Activated CD8-positive, alpha-beta memory T cell treated with anti-CD3 and anti-CD28 coated beads, Interleukin-2, amount 10 ng/mL, durations not matched to agents 7 days and 5 days (primary cell): ENCODE measurements at regions not wholly inside any gene's neighbourhood (a gene's known extent, or its start where the extent isn't known, plus 50 kb on each side); places are given as distances from the start of the nearest gene placed in this dataset.
"Not testable (repeated sequence)": the region's sequence is repeated elsewhere in the genome, so short reads cannot be mapped to it uniquely, and the experiment has no call there.

Experiments
- ATAC-seq: fragments of 150-1000 bp; cut with Tn5 transposase; one replicate; pipeline ENCODE4 v1.10.0; 2021; ENCODE audit warnings: moderate library complexity
- CTCF ChIA-PET: fragments of 350-600 bp; sonication (Branson Sonifier 250); formaldehyde crosslinking; loops from one replicate; lab custom pipeline; 2021; ENCODE audit warnings: antibody characterized with exemption; lab: Charles Lee
- DNase-seq: peaks from one replicate; pipeline ENCODE4 v3.0.0-alpha.2; 2020
- H3K27ac Mint-ChIP-seq: one replicate; pipeline ENCODE4 v1.8.0; 2021; ENCODE audit warnings: mild to moderate bottlenecking, mixed read lengths
- H3K27me3 Mint-ChIP-seq: one replicate; pipeline ENCODE4 v1.8.0; 2021; ENCODE audit warnings: mixed read lengths
- H3K36me3 Mint-ChIP-seq: one replicate; pipeline ENCODE4 v1.8.0; 2021; ENCODE audit warnings: mild to moderate bottlenecking, mixed read lengths
- H3K4me1 Mint-ChIP-seq: one replicate; pipeline ENCODE4 v1.8.0; 2021; ENCODE audit warnings: mixed read lengths
- H3K4me3 Mint-ChIP-seq: one replicate; pipeline ENCODE4 v1.8.0; 2021; ENCODE audit warnings: mild to moderate bottlenecking, moderate library complexity, mixed read lengths
- H3K9me3 Mint-ChIP-seq: one replicate; pipeline ENCODE4 v1.8.0; 2022; ENCODE audit warnings: low read depth, mixed read lengths

GRCh38 chr4:94039226-94039625 is 168.4 kb upstream of the SMARCAD1 start:
- DNase-seq (no peak), ATAC-seq (no peak)
- CTCF ChIA-PET, result no interaction called here
- Mint-ChIP-seq H3K9me3 (no peaks in the 10 kb centered on the region), H3K4me1 (no peaks in the 10 kb centered on the region), H3K36me3 (no peaks in the 10 kb centered on the region), H3K4me3 (no peak overlapping the region), H3K27ac (no peak overlapping the region), H3K27me3 (no peaks in the 10 kb centered on the region)

GRCh38 chr4:94044471-94044870 is 163.2 kb upstream of the SMARCAD1 start:
- H3K4me1 Mint-ChIP-seq, ATAC-seq, DNase-seq, H3K9me3 Mint-ChIP-seq, H3K4me3 Mint-ChIP-seq, CTCF ChIA-PET, H3K36me3 Mint-ChIP-seq, H3K27ac Mint-ChIP-seq, H3K27me3 Mint-ChIP-seq: not testable (repeated sequence)

GRCh38 chr4:94063084-94063483 is 144.6 kb upstream of the SMARCAD1 start:
- CTCF ChIA-PET, result no interaction called here
- DNase-seq, result no peak
- Mint-ChIP-seq H3K27me3 (no peaks in the 10 kb centered on the region), H3K36me3 (no peaks in the 10 kb centered on the region), H3K4me1 (no peaks in the 10 kb centered on the region), H3K4me3 (no peak overlapping the region), H3K27ac (no peak overlapping the region), H3K9me3 (no peaks in the 10 kb centered on the region)
- no peak for ATAC-seq

GRCh38 chr4:94068753-94069719 is 138.6 kb upstream of the SMARCAD1 start:
- Mint-ChIP-seq H3K27me3 (no peaks in the 10 kb centered on the region), H3K9me3 (no peaks in the 10 kb centered on the region), H3K27ac (no peak overlapping the region), H3K36me3 (no peaks in the 10 kb centered on the region), H3K4me1 (no peaks in the 10 kb centered on the region), H3K4me3 (no peak overlapping the region)
- CTCF ChIA-PET, result no interaction called here
- DNase-seq (no peak), ATAC-seq (no peak)

- no peak overlapping the region for H3K4me3 Mint-ChIP-seq
- no peaks in the 10 kb centered on the region for H3K36me3 Mint-ChIP-seq
- no peaks in the 10 kb centered on the region for H3K4me1 Mint-ChIP-seq
- CTCF ChIA-PET, result no interaction called here
- peaks cover 3% of the 10 kb centered on the region for H3K9me3 Mint-ChIP-seq
- no peak for ATAC-seq
- no peak for DNase-seq
- no peak overlapping the region for H3K27ac Mint-ChIP-seq
- H3K27me3 Mint-ChIP-seq, result no peaks in the 10 kb centered on the region
Observed at GRCh38 chr4:94076498-94076897, 131.2 kb upstream of the SMARCAD1 start.

GRCh38 chr4:94084155-94084554 is 123.5 kb upstream of the SMARCAD1 start:
- ATAC-seq, result no peak
- no peak for DNase-seq
- CTCF ChIA-PET, result no interaction called here
- Mint-ChIP-seq H3K9me3 (peaks cover 3% of the 10 kb centered on the region), H3K36me3 (no peaks in the 10 kb centered on the region), H3K27me3 (no peaks in the 10 kb centered on the region), H3K4me3 (no peak overlapping the region), H3K27ac (no peak overlapping the region), H3K4me1 (no peaks in the 10 kb centered on the region)

GRCh38 chr4:94099141-94099540 is 108.5 kb upstream of the SMARCAD1 start:
- H3K36me3 Mint-ChIP-seq, DNase-seq: not testable (repeated sequence)

GRCh38 chr4:94112644-94113043 is 95.0 kb upstream of the SMARCAD1 start:
- Mint-ChIP-seq H3K27me3 (no peaks in the 10 kb centered on the region), H3K36me3 (no peaks in the 10 kb centered on the region), H3K9me3 (no peaks in the 10 kb centered on the region), H3K4me1 (no peaks in the 10 kb centered on the region), H3K27ac (no peak overlapping the region), H3K4me3 (no peak overlapping the region)
- no peak for ATAC-seq
- DNase-seq, result no peak
- CTCF ChIA-PET, result no interaction called here

More at GRCh38 chr4:94099141-94099540, 108.5 kb upstream of the SMARCAD1 start:
- H3K4me1 Mint-ChIP-seq, H3K4me3 Mint-ChIP-seq, H3K27me3 Mint-ChIP-seq, ATAC-seq, H3K27ac Mint-ChIP-seq, CTCF ChIA-PET, H3K9me3 Mint-ChIP-seq: not testable (repeated sequence)

- CTCF ChIA-PET, result no interaction called here
- no peak overlapping the region for H3K4me3 Mint-ChIP-seq
Observed at GRCh38 chr4:94115687-94116086, 92.0 kb upstream of the SMARCAD1 start.

GRCh38 chr4:94116842-94117241 is 90.8 kb upstream of the SMARCAD1 start:
- Mint-ChIP-seq H3K36me3 (no peaks in the 10 kb centered on the region), H3K9me3 (no peaks in the 10 kb centered on the region), H3K4me1 (no peaks in the 10 kb centered on the region), H3K27ac (no peak overlapping the region), H3K27me3 (no peaks in the 10 kb centered on the region), H3K4me3 (no peak overlapping the region)
- no peak for DNase-seq
- CTCF ChIA-PET, result no interaction called here
- ATAC-seq, result no peak

More at GRCh38 chr4:94115687-94116086, 92.0 kb upstream of the SMARCAD1 start:
- Mint-ChIP-seq H3K36me3 (no peaks in the 10 kb centered on the region), H3K9me3 (no peaks in the 10 kb centered on the region), H3K27ac (no peak overlapping the region), H3K27me3 (no peaks in the 10 kb centered on the region), H3K4me1 (no peaks in the 10 kb centered on the region)
- DNase-seq (no peak), ATAC-seq (no peak)

- no peak for ATAC-seq
- no peaks in the 10 kb centered on the region for H3K4me1 Mint-ChIP-seq
- no peaks in the 10 kb centered on the region for H3K9me3 Mint-ChIP-seq
- H3K36me3 Mint-ChIP-seq, result no peaks in the 10 kb centered on the region
- peaks cover 3% of the 10 kb centered on the region for H3K27me3 Mint-ChIP-seq
- H3K27ac Mint-ChIP-seq, result no peak overlapping the region
- CTCF ChIA-PET, result no interaction called here
- DNase-seq, result no peak
- H3K4me3 Mint-ChIP-seq, result no peak overlapping the region
Observed at GRCh38 chr4:94126669-94127068, 81.0 kb upstream of the SMARCAD1 start.

- Mint-ChIP-seq H3K27me3 (peaks cover 3% of the 10 kb centered on the region), H3K4me1 (no peaks in the 10 kb centered on the region), H3K9me3 (no peaks in the 10 kb centered on the region), H3K36me3 (no peaks in the 10 kb centered on the region), H3K4me3 (no peak overlapping the region), H3K27ac (no peak overlapping the region)
- no peak for ATAC-seq
- DNase-seq, result no peak
- CTCF ChIA-PET, result no interaction called here
Observed at GRCh38 chr4:94127707-94128328, 79.8 kb upstream of the SMARCAD1 start.

GRCh38 chr4:94131212-94131611 is 76.5 kb upstream of the SMARCAD1 start:
- CTCF ChIA-PET, result no interaction called here
- H3K9me3 Mint-ChIP-seq, result no peaks in the 10 kb centered on the region

GRCh38 chr4:94135701-94136100 is 72.0 kb upstream of the SMARCAD1 start:
- CTCF ChIA-PET, result no interaction called here
- ATAC-seq (no peak), DNase-seq (no peak)
- H3K27me3 Mint-ChIP-seq, result no peaks in the 10 kb centered on the region
- H3K27ac Mint-ChIP-seq, result no peak overlapping the region
- no peaks in the 10 kb centered on the region for H3K9me3 Mint-ChIP-seq
- H3K4me3 Mint-ChIP-seq, result no peak overlapping the region
- H3K36me3 Mint-ChIP-seq, result no peaks in the 10 kb centered on the region
- no peaks in the 10 kb centered on the region for H3K4me1 Mint-ChIP-seq

More at GRCh38 chr4:94131212-94131611, 76.5 kb upstream of the SMARCAD1 start:
- no peak for ATAC-seq
- no peaks in the 10 kb centered on the region for H3K4me1 Mint-ChIP-seq
- no peak overlapping the region for H3K4me3 Mint-ChIP-seq
- no peak overlapping the region for H3K27ac Mint-ChIP-seq
- H3K36me3 Mint-ChIP-seq, result no peaks in the 10 kb centered on the region
- no peak for DNase-seq
- peaks cover 3% of the 10 kb centered on the region for H3K27me3 Mint-ChIP-seq
